IMR-90 (cell line): ENCODE measurements at regions not wholly inside any gene's neighbourhood (a gene's known extent, or its start where the extent isn't known, plus 50 kb on each side); places are given as distances from the start of the nearest gene placed in this dataset.

Experiments
- ATAC-seq: fragments of 200-7000 bp; cut with Tn5 transposase; 2 replicates; pipeline ENCODE4 v1.9.1; 2020; ENCODE audit warnings: low read depth, mild to moderate bottlenecking, moderate library complexity
- BruUV-seq: library from RNA; stranded (reverse); fragments of 400-500 nt; replicated peaks from 2 replicates; lab custom pipeline; 2021; lab: Mats Ljungman, UMichigan
- CTCF ChIA-PET: fragments of 300-600 bp; formaldehyde crosslinking; extraction: SDS; loops from one replicate; lab custom pipeline; 2021; ENCODE audit warnings: antibody characterized with exemption; lab: Yijun Ruan, JAX
- POLR2A ChIA-PET: fragments of 300-600 bp; sonication (Branson Sonifier 250); formaldehyde crosslinking; loops from one replicate; lab custom pipeline; 2022; ENCODE audit warnings: antibody characterized with exemption; ENCODE audit not compliant: unreplicated experiment; lab: Charles Lee
- DNase-seq: peaks from one replicate; pipeline ENCODE4 v3.0.0; 2013
- H2AFZ ChIP-seq: replicated peaks from 2 replicates; pipeline ENCODE3; 2013; ENCODE audit warnings: low read length, mild to moderate bottlenecking; ENCODE audit not compliant: poor library complexity
- H2AK5ac ChIP-seq: 2 replicates; pipeline ENCODE4 v1.6.1; 2013; ENCODE audit warnings: low read depth, low read length, inconsistent platforms
- H2AK9ac ChIP-seq: replicated peaks from 2 replicates; pipeline ENCODE3; 2013; ENCODE audit warnings: mild to moderate bottlenecking, low read depth, low read length, moderate library complexity; ENCODE audit not compliant: poor library complexity
- H2BK120ac ChIP-seq: 2 replicates; pipeline ENCODE4 v1.6.1; 2013; ENCODE audit warnings: low read depth, low read length, inconsistent platforms
- H2BK15ac ChIP-seq: 3 replicates; pipeline ENCODE4 v1.6.1; 2013; ENCODE audit warnings: low read depth, low read length, inconsistent platforms
- H2BK20ac ChIP-seq: 2 replicates; pipeline ENCODE4 v1.6.1; 2013; ENCODE audit warnings: low read depth, mild to moderate bottlenecking, inconsistent platforms, low read length, moderate library complexity
- H2BK5ac ChIP-seq: 2 replicates; pipeline ENCODE4 v1.6.1; 2013; ENCODE audit warnings: mild to moderate bottlenecking, low read depth, low read length, inconsistent platforms; ENCODE audit not compliant: poor library complexity, severe bottlenecking
- H3K14ac ChIP-seq: replicated peaks from 2 replicates; pipeline ENCODE4 v1.6.1; 2013; ENCODE audit warnings: low read depth, low read length, inconsistent platforms
- H3K18ac ChIP-seq: 2 replicates; pipeline ENCODE4 v1.6.1; 2013; ENCODE audit warnings: low read depth, low read length, control low read depth
- H3K23ac ChIP-seq: 2 replicates; pipeline ENCODE4 v1.6.1; 2013; ENCODE audit warnings: low read depth, low read length, inconsistent platforms
- H3K27ac ChIP-seq: 2 replicates; pipeline ENCODE4 v1.5.1; 2013; ENCODE audit warnings: mild to moderate bottlenecking, control low read depth, low read length; ENCODE audit not compliant: insufficient read depth
- H3K27me3 ChIP-seq: 2 replicates; pipeline ENCODE4 v1.6.1; 2013; ENCODE audit warnings: low read length; ENCODE audit not compliant: control insufficient read depth, insufficient read depth
- H3K36me3 ChIP-seq: 2 replicates; pipeline ENCODE4 v1.6.1; 2013; ENCODE audit warnings: low read length, mixed read lengths; ENCODE audit not compliant: control insufficient read depth, insufficient read depth
- H3K4ac ChIP-seq: 2 replicates; pipeline ENCODE4 v1.6.1; 2013; ENCODE audit warnings: low read depth, low read length, inconsistent platforms
- H3K4me1 ChIP-seq: 2 replicates; pipeline ENCODE4 v1.6.1; 2013; ENCODE audit warnings: low read length, mixed read lengths; ENCODE audit not compliant: control insufficient read depth, insufficient read depth
- H3K4me2 ChIP-seq: 2 replicates; pipeline ENCODE4 v1.6.1; 2013; ENCODE audit warnings: low read depth, mild to moderate bottlenecking, control low read depth, low read length, moderate library complexity
- H3K4me3 ChIP-seq: 2 replicates; pipeline ENCODE4 v1.5.1; 2013; ENCODE audit warnings: low read depth, mild to moderate bottlenecking, control low read depth, low read length, moderate library complexity; ENCODE audit not compliant: insufficient read depth
- H3K56ac ChIP-seq: 2 replicates; pipeline ENCODE4 v1.6.1; 2013; ENCODE audit warnings: low read length, inconsistent platforms; ENCODE audit not compliant: insufficient read depth; ENCODE audit errors: extremely low read depth
- H3K79me1 ChIP-seq, 2 experiments: 2 replicates each; pipeline ENCODE4 v1.6.1; 2013; ENCODE audit warnings: low read length in 2 of 2, inconsistent platforms in 1 of 2, low read depth in 1 of 2
- H3K9ac ChIP-seq: 2 replicates; pipeline ENCODE4 v1.6.1; 2013; ENCODE audit warnings: low read depth, low read length, control low read depth
- H3K9me1 ChIP-seq: 2 replicates; pipeline ENCODE4 v1.6.1; 2013; ENCODE audit warnings: low read length, inconsistent platforms; ENCODE audit not compliant: insufficient read depth
- H3K9me3 ChIP-seq: 2 replicates; pipeline ENCODE4 v1.6.1; 2013; ENCODE audit warnings: low read length; ENCODE audit not compliant: control insufficient read depth, insufficient read depth
- H4K20me1 ChIP-seq: 2 replicates; pipeline ENCODE4 v1.6.1; 2013; ENCODE audit warnings: low read length, inconsistent platforms; ENCODE audit not compliant: insufficient read depth
- H4K5ac ChIP-seq: 2 replicates; pipeline ENCODE4 v1.6.1; 2013; ENCODE audit warnings: mild to moderate bottlenecking, low read depth, low read length, control low read depth
- H4K8ac ChIP-seq, 2 experiments: 2 replicates each; pipeline ENCODE4 v1.6.1; 2013; ENCODE audit warnings: low read depth in 2 of 2, low read length in 2 of 2, control low read depth in 1 of 2, inconsistent platforms in 1 of 2
- H4K91ac ChIP-seq: 2 replicates; pipeline ENCODE4 v1.6.1; 2013; ENCODE audit warnings: low read depth, low read length, inconsistent platforms; ENCODE audit not compliant: insufficient read depth
- BHLHE40 ChIP-seq: fragments of 150-350 bp; IDR thresholded peaks from 2 replicates; pipeline ENCODE4 v1.6.1; 2016; ENCODE audit warnings: mild to moderate bottlenecking, low read depth, low read length
- CEBPB ChIP-seq: IDR thresholded peaks from 2 replicates; pipeline ENCODE4 v1.6.1; 2012; ENCODE audit warnings: low read depth, low read length, improper control_type of control experiment
- CHD1 ChIP-seq: IDR thresholded peaks from 2 replicates; pipeline ENCODE4 v1.6.1; 2012; ENCODE audit warnings: low read depth, low read length, improper control_type of control experiment
- CTCF ChIP-seq: conservative IDR thresholded peaks from 2 replicates; pipeline ENCODE4 v1.5.1; 2012; ENCODE audit warnings: mild to moderate bottlenecking, low read depth, low read length, improper control_type of control experiment
- ELK1 ChIP-seq: fragments of 150-350 bp; IDR thresholded peaks from 2 replicates; pipeline ENCODE4 v1.6.1; 2016; ENCODE audit warnings: low read depth, mild to moderate bottlenecking, low read length, moderate library complexity, borderline replicate concordance
- FOS ChIP-seq: fragments of 150-350 bp; IDR thresholded peaks from 2 replicates; pipeline ENCODE4 v1.6.1; 2016; ENCODE audit warnings: low read depth, low read length
- MAFK ChIP-seq: IDR thresholded peaks from 2 replicates; pipeline ENCODE4 v1.6.1; 2012; ENCODE audit warnings: low read depth, low read length, improper control_type of control experiment
- MAZ ChIP-seq: IDR thresholded peaks from 2 replicates; pipeline ENCODE4 v1.6.1; 2012; ENCODE audit warnings: low read depth, mild to moderate bottlenecking, low read length, improper control_type of control experiment, moderate library complexity, borderline replicate concordance
- MXI1 ChIP-seq: IDR thresholded peaks from 2 replicates; pipeline ENCODE4 v1.6.1; 2012; ENCODE audit warnings: low read depth, mild to moderate bottlenecking, low read length, moderate library complexity, borderline replicate concordance
- NFE2L2 ChIP-seq: fragments of 150-350 bp; IDR thresholded peaks from 2 replicates; pipeline ENCODE4 v1.6.1; 2016; ENCODE audit warnings: low read depth, mild to moderate bottlenecking, low read length
- POLR2A ChIP-seq: IDR thresholded peaks from 2 replicates; pipeline ENCODE4 v1.6.1; 2012; ENCODE audit warnings: mild to moderate bottlenecking, low read depth, low read length
- RAD21 ChIP-seq: IDR thresholded peaks from 2 replicates; pipeline ENCODE4 v1.6.1; 2012; ENCODE audit warnings: low read length, improper control_type of control experiment
- RCOR1 ChIP-seq: IDR thresholded peaks from 2 replicates; pipeline ENCODE4 v1.6.1; 2012; ENCODE audit warnings: mild to moderate bottlenecking, low read length, improper control_type of control experiment; ENCODE audit not compliant: insufficient replicate concordance
- RFX5 ChIP-seq: IDR thresholded peaks from 2 replicates; pipeline ENCODE4 v1.8.0; 2012; ENCODE audit warnings: low read depth, mild to moderate bottlenecking, low read length, moderate library complexity
- SMC3 ChIP-seq: fragments of 150-350 bp; IDR thresholded peaks from 2 replicates; pipeline ENCODE4 v1.6.1; 2016; ENCODE audit warnings: low read depth, mild to moderate bottlenecking, antibody characterized with exemption, low read length, moderate library complexity
- USF2 ChIP-seq: fragments of 150-350 bp; IDR thresholded peaks from 2 replicates; pipeline ENCODE4 v1.6.1; 2017; ENCODE audit warnings: mild to moderate bottlenecking, antibody characterized with exemption, low read length, low read depth
- dilution Hi-C: fragments of 300-500 bp; cut with HindIII; formaldehyde crosslinking; loops from one replicate; pipeline ENCODE4 v1.14.3; 2018; ENCODE audit warnings: low sequenced_read_pairs; ENCODE audit not compliant: unreplicated experiment
- in situ Hi-C: fragments of 300-500 bp; cut with MboI; formaldehyde crosslinking; loops from 3 replicates; pipeline ENCODE4 v1.14.3; 2019; ENCODE audit warnings: low sequenced_read_pairs, inconsistent platforms, mixed read lengths
- intact Hi-C: fragments of 100-400 bp; cut with micrococcal nuclease; formaldehyde crosslinking; loops from 2 replicates; pipeline ENCODE4 v1.10.0; 2022

- Histone ChIP-seq H4K20me1 (no peaks in the 10 kb centered on the region), H3K27me3 (no peaks in the 10 kb centered on the region), H4K8ac (no peak overlapping the region), H3K9me1 (no peaks in the 10 kb centered on the region), H2AK5ac (no peak overlapping the region), H3K4me3 (no peak overlapping the region), H3K4me1 (peaks cover 3% of the 10 kb centered on the region), H3K4me2 (no peak overlapping the region), H3K56ac (no peak overlapping the region), H3K23ac (no peak overlapping the region), H2AK9ac (no peak overlapping the region), H2AFZ (no peak overlapping the region), H3K9ac (no peak overlapping the region), H3K9me3 (no peaks in the 10 kb centered on the region), H3K18ac (peak overlapping the region; percentile 77), H3K36me3 (no peaks in the 10 kb centered on the region), H3K79me1 (no peaks in the 10 kb centered on the region), H2BK15ac (0 out of 3 replicates have a peak overlapping the region, but pooled peaks have one; percentile 25), H2BK120ac (peak overlapping the region; percentile 16; the same call in 1 of the 2 replicates), H2BK20ac (no peak overlapping the region), H2BK5ac (no peak overlapping the region), H4K91ac (no peak overlapping the region), H3K4ac (no peak overlapping the region), H4K5ac (peak overlapping the region; percentile 85), H3K14ac (0 out of 2 replicates have a peak overlapping the region, but pooled peaks have one; percentile 10), H3K27ac (no peak overlapping the region; the same call in 1 of the 2 replicates)
- DNase-seq (no peak), ATAC-seq (no peak; the same call in 1 of the 2 replicates)
- ChIA-PET CTCF (no interaction called here), POLR2A (no interaction called here)
- TF ChIP-seq BHLHE40 (no peak), CHD1 (no peak), CEBPB (no peak), NFE2L2 (no peak), MXI1 (no peak), USF2 (no peak), CTCF (no peak), POLR2A (no peak), RCOR1 (no peak), RFX5 (no peak), SMC3 (no peak), ELK1 (no peak), MAFK (no peak), RAD21 (no peak), MAZ (no peak), FOS (no peak)
- in situ Hi-C loops (no loop called here), intact Hi-C loops (no loop called here), dilution Hi-C loops (no loop called here)
- BruUV-seq: no TSS peak
Observed at GRCh38 chr6:43966374-43966658, 160.9 kb downstream of the MRPL14 start.
